Astrocyte of the hippocampus (primary cell): ENCODE measurements at regions not wholly inside any gene's neighbourhood (a gene's known extent, or its start where the extent isn't known, plus 50 kb on each side); places are given as distances from the start of the nearest gene placed in this dataset.
"Not testable (repeated sequence)": the region's sequence is repeated elsewhere in the genome, so short reads cannot be mapped to it uniquely, and the experiment has no call there.

Experiments used
- DNase-seq: peaks from one replicate; pipeline ENCODE4 v3.0.0; 2011; ENCODE audit warnings: low read depth, low spot score

DNA sequence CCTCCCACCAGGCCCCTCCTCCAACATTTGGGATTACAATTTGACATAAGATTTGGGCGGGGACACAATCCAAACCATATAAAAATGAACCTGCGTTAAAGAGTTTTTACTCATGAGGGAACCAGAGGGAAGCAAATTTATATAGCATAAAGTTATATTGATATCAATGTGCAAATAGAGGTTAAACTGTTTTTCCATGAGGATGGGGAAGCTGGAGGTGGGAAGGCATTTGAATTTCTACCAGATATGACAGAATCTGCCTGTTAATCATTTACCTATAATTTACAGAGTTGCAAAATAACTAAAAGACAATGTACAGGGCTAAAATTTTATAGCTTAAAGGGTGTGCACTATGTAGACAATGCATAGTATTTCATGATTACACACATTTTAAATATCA, 322.0 kb upstream of the FKBP1C start:
- no peak for DNase-seq

DNA sequence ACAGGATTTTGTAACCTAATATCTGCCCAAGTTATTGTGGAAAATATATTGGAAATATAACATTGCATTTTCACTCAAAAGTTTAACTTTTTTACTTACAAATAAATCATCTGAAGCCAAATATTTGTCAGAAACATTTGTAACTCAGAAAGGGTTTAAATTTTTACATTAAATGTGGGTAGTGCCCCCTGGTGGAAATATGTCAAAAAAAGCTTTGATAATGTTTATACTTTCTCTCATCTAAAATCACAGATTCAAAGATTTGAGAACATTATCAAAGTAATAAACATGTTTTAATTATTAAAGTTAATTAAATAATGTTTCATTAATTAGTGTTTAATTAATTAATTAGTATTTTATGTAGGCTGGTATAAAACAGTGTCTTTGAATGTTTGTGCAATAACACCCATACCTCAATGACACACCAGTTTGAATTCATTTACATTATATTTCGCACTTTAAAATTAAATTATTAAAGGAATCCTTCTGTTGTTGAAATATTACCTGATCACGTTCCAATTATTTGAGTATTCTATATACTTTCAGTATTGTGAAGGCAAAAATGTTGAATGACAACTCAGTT, 320.1 kb upstream of the FKBP1C start:
- no peak for DNase-seq

- no peak for DNase-seq
These were observed 317.2 kb upstream of the FKBP1C start for GRCh38 chr6:62894114-62894513.

DNA sequence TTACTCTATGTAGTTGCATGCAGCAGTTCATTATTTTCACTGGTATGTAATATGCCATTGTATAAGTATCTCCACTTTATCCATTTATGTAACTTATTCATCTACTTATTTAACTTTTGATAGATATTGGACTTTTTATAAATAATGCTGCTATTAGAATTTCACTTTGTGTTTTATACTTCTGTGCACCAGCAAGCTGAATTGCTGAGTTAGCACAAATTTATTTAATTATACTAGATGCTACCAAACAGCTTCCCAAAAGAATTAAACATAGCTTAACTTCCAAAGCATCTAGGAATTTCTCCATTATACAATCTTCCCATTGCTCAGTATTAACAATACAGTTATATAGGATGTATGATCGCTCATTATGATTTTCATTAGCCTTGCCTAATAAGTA, 308.0 kb upstream of the FKBP1C start:
- no peak for DNase-seq

- DNase-seq: no peak
These were observed 306.6 kb upstream of the FKBP1C start for GRCh38 chr6:62904687-62905086.

GRCh38 chr6:62914530-62914929, 296.7 kb upstream of the FKBP1C start:
- DNase-seq: no peak

- no peak for DNase-seq
These were observed 287.5 kb upstream of the FKBP1C start for GRCh38 chr6:62923728-62924127.

GRCh38 chr6:62940848-62941247, 270.4 kb upstream of the FKBP1C start:
- no peak for DNase-seq

DNA sequence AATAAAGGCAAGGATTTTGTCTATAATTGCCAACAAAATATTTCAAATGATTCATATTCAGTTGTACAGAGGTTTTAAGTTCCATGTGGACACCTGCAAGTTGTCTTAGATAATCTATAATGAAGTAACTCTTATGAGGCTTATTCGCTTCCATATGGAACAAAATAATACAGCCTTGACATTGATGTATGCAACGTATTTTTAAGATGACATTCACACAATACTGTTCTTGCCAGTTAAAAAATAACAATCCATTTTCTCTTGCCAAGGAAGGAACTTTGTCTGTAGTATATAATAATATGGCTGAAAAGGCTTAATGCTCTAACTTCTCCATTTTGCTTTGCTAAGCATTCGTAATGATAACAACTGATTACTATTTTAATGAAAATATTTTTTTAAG, 269.3 kb upstream of the FKBP1C start:
- no peak for DNase-seq

GRCh38 chr6:62968834-62969233, 242.4 kb upstream of the FKBP1C start:
- no peak for DNase-seq

GRCh38 chr6:62971976-62972658, 239.2 kb upstream of the FKBP1C start:
- no peak for DNase-seq

GRCh38 chr6:62974452-62974851, 236.8 kb upstream of the FKBP1C start:
- DNase-seq: no peak

GRCh38 chr6:62976566-62976965, 234.7 kb upstream of the FKBP1C start:
- no peak for DNase-seq

GRCh38 chr6:62978920-62979319, 232.3 kb upstream of the FKBP1C start:
- no peak for DNase-seq

- DNase-seq: no peak
These were observed 231.2 kb upstream of the FKBP1C start for GRCh38 chr6:62980093-62980492.

- no peak for DNase-seq
These were observed 230.5 kb upstream of the FKBP1C start for GRCh38 chr6:62980724-62981123.

DNA sequence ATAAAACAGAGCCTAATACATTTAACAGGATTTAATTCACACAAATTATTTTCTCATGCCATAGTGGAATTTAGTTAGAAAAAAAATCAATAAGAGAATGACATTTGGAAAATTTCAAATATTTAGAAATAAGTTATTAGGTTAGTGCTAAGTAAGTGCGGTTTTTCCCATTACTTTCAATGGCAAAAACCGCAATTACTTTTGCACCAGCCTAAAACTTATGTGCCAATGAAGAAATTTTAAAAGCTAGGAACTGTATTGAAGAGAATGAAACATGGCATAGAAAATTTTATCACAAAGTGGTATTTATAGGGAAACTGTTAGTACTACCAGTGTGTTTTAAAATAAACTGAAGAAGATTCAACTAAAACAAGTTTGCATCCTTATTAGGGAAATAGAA, 228.3 kb upstream of the FKBP1C start:
- DNase-seq: no peak

- not testable (repeated sequence) for DNase-seq
These were observed 219.6 kb upstream of the FKBP1C start for GRCh38 chr6:62991696-62992095.

- DNase-seq: no peak
These were observed 217.3 kb upstream of the FKBP1C start for GRCh38 chr6:62993951-62994350.

- no peak for DNase-seq
These were observed 213.2 kb upstream of the FKBP1C start for GRCh38 chr6:62998022-62998421.

DNA sequence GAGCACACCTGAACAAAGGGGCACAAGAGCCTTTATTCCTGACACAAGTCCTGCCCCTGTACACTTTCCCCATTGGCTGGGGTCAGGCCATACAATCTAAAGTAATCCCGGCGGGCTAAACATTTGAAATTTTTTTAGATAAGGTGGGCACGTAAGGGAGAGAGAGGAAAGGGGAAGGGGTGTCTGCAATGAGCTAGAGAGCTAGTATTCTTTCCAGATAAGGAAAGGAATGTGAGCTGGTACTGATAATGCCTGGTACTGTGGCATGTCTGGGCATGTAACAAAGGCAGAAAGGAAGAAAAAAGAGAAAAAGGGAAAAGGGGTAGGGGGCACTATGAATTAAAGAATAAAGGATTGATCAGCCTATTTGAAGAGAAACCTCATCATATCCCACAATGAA, 212.0 kb upstream of the FKBP1C start:
- peak; percentile 19 for DNase-seq

DNA sequence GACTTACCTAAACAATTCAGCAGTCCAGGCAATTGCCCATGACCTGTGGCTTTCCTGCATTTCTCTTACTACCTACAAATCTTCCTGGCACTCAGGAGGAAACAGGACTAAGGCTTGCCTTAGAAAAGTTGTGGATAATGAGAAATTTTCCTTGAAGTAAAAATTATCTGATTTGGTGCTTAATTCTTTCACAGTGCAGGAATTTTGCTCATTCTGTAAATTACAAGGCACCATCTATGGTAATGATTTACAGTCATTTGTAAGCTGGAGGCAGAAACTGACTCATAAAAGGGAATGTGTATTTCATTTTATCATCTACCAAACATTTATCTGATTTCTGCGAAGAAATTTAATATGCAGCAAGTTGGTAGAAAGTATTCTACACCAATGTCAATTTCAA, 211.5 kb upstream of the FKBP1C start:
- DNase-seq: peak; percentile 14

GRCh38 chr6:63006018-63006417, 205.3 kb upstream of the FKBP1C start:
- DNase-seq: not testable (repeated sequence)

DNA sequence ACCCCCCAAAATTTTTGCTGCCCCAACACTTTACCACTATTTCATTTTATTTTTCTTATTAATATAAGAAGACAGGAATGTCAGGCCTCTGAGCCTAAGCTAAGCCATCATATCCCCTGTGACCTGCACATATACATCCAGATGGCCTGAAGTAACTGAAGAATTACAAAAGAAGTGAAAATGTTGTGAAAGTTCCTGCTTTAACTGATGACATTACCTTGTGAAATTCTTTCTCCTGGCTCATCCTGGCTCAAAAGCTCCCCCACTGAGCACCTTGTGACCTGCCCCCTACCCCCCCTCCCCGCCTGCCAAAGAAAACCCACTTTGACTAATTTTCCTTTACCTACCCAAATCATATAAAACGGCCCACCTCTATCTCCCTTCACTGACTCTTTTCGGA, 200.3 kb upstream of the FKBP1C start:
- DNase-seq: not testable (repeated sequence)
